HFF-Myc (cell line): ENCODE measurements at regions not wholly inside any gene's neighbourhood (a gene's known extent, or its start where the extent isn't known, plus 50 kb on each side); places are given as distances from the start of the nearest gene placed in this dataset.
"Not testable (repeated sequence)": the region's sequence is repeated elsewhere in the genome, so short reads cannot be mapped to it uniquely, and the experiment has no call there.

Experiments
- DNase-seq: peaks from one replicate; pipeline ENCODE4 v3.0.0-alpha.2; 2011; ENCODE audit warnings: low read depth; ENCODE audit errors: extremely low read depth
- H3K4me3 ChIP-seq: replicated peaks from 2 replicates; pipeline ENCODE4 v1.5.1; 2011; ENCODE audit warnings: low read depth, mild to moderate bottlenecking, control low read depth, low read length
- CTCF ChIP-seq: IDR thresholded peaks from 2 replicates; pipeline ENCODE4 v1.5.1; 2012; ENCODE audit warnings: mild to moderate bottlenecking, low read depth, low read length, control low read depth; ENCODE audit errors: missing control alignments

GRCh38 chr22:22178355-22178965 is 66.1 kb upstream of the VPREB1 start:
- H3K4me3 ChIP-seq = no peak overlapping the region

GRCh38 chr22:22176929-22177616 is 67.5 kb upstream of the VPREB1 start:
- DNase-seq = no peak
- no peak for TF ChIP-seq CTCF
- no peak overlapping the region for H3K4me3 ChIP-seq

More at GRCh38 chr22:22178355-22178965, 66.1 kb upstream of the VPREB1 start:
- no peak for TF ChIP-seq CTCF
- DNase-seq = no peak

GRCh38 chr22:22172896-22173628 is 71.5 kb upstream of the VPREB1 start:
- DNase-seq, H3K4me3 ChIP-seq: not testable (repeated sequence)

- no peak overlapping the region for H3K4me3 ChIP-seq
- TF ChIP-seq CTCF = peak; percentile 41
- no peak for DNase-seq
Observed at GRCh38 chr22:22171357-22172218, 73.0 kb upstream of the VPREB1 start.

GRCh38 chr22:22169923-22170322 is 74.7 kb upstream of the VPREB1 start:
- no peak for DNase-seq
- H3K4me3 ChIP-seq = no peak overlapping the region
- no peak for TF ChIP-seq CTCF

- H3K4me3 ChIP-seq = no peak overlapping the region
- no peak for TF ChIP-seq CTCF
Observed at GRCh38 chr22:22168941-22169867, 75.4 kb upstream of the VPREB1 start.

More at GRCh38 chr22:22168941-22169867, 75.4 kb upstream of the VPREB1 start:
- DNase-seq = no peak
